Glutamatergic neuron (in vitro differentiated cells): ENCODE measurements at regions not wholly inside any gene's neighbourhood (a gene's known extent, or its start where the extent isn't known, plus 50 kb on each side); places are given as distances from the start of the nearest gene placed in this dataset.

Source experiments
- DNase-seq: peaks from one replicate; pipeline ENCODE4 v3.0.0; 2022
- H3K27ac Mint-ChIP-seq: one replicate; pipeline ENCODE4 v1.8.0; 2020; ENCODE audit warnings: mild to moderate bottlenecking, mixed read lengths, inconsistent platforms; ENCODE audit not compliant: unreplicated experiment
- H3K27me3 Mint-ChIP-seq: one replicate; pipeline ENCODE4 v1.8.0; 2020; ENCODE audit warnings: mild to moderate bottlenecking, moderate library complexity, mixed read lengths, inconsistent platforms; ENCODE audit not compliant: unreplicated experiment
- H3K36me3 Mint-ChIP-seq: one replicate; pipeline ENCODE4 v1.8.0; 2020; ENCODE audit warnings: mild to moderate bottlenecking, mixed read lengths, inconsistent platforms; ENCODE audit not compliant: unreplicated experiment
- H3K4me1 Mint-ChIP-seq: one replicate; pipeline ENCODE4 v1.8.0; 2020; ENCODE audit warnings: mild to moderate bottlenecking, low read depth, mixed read lengths, inconsistent platforms; ENCODE audit not compliant: unreplicated experiment
- H3K4me3 Mint-ChIP-seq: one replicate; pipeline ENCODE4 v1.8.0; 2020; ENCODE audit warnings: mild to moderate bottlenecking, mixed read lengths, inconsistent platforms; ENCODE audit not compliant: unreplicated experiment
- H3K9me3 Mint-ChIP-seq: one replicate; pipeline ENCODE4 v1.8.0; 2020; ENCODE audit warnings: mild to moderate bottlenecking, moderate library complexity, mixed read lengths, inconsistent platforms; ENCODE audit not compliant: unreplicated experiment
- TF ChIP-seq, protein P1 (sequence below): fragments of 200-600 bp; sonication (generic); IDR thresholded peaks from one replicate; pipeline ENCODE4 v1.5.0; 2021; ENCODE audit not compliant: partially characterized antibody, unreplicated experiment

- peaks cover 14% of the 10 kb centered on the region for H3K4me1 Mint-ChIP-seq
- peaks cover 3% of the 10 kb centered on the region for H3K27me3 Mint-ChIP-seq
- TF ChIP-seq, protein P1, sequence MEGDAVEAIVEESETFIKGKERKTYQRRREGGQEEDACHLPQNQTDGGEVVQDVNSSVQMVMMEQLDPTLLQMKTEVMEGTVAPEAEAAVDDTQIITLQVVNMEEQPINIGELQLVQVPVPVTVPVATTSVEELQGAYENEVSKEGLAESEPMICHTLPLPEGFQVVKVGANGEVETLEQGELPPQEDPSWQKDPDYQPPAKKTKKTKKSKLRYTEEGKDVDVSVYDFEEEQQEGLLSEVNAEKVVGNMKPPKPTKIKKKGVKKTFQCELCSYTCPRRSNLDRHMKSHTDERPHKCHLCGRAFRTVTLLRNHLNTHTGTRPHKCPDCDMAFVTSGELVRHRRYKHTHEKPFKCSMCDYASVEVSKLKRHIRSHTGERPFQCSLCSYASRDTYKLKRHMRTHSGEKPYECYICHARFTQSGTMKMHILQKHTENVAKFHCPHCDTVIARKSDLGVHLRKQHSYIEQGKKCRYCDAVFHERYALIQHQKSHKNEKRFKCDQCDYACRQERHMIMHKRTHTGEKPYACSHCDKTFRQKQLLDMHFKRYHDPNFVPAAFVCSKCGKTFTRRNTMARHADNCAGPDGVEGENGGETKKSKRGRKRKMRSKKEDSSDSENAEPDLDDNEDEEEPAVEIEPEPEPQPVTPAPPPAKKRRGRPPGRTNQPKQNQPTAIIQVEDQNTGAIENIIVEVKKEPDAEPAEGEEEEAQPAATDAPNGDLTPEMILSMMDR = no peak
Measured at GRCh38 chr14:100381395-100382105, 58.4 kb downstream of the SLC25A47 start.

GRCh38 chr14:100382106-100382455 is 58.9 kb downstream of the SLC25A47 start:
- H3K9me3 Mint-ChIP-seq = peaks cover 1% of the 10 kb centered on the region
- TF ChIP-seq, protein P1 = no peak
- H3K4me3 Mint-ChIP-seq = no peak overlapping the region
- no peak for DNase-seq
- H3K36me3 Mint-ChIP-seq = no peaks in the 10 kb centered on the region
- no peak overlapping the region for H3K27ac Mint-ChIP-seq
- H3K27me3 Mint-ChIP-seq = peaks cover 3% of the 10 kb centered on the region
- peaks cover 12% of the 10 kb centered on the region for H3K4me1 Mint-ChIP-seq

More at GRCh38 chr14:100381395-100382105, 58.4 kb downstream of the SLC25A47 start:
- no peaks in the 10 kb centered on the region for H3K36me3 Mint-ChIP-seq
- no peak overlapping the region for H3K27ac Mint-ChIP-seq
- DNase-seq = no peak
- H3K4me3 Mint-ChIP-seq = no peak overlapping the region
- peaks cover 1% of the 10 kb centered on the region for H3K9me3 Mint-ChIP-seq

DNA sequence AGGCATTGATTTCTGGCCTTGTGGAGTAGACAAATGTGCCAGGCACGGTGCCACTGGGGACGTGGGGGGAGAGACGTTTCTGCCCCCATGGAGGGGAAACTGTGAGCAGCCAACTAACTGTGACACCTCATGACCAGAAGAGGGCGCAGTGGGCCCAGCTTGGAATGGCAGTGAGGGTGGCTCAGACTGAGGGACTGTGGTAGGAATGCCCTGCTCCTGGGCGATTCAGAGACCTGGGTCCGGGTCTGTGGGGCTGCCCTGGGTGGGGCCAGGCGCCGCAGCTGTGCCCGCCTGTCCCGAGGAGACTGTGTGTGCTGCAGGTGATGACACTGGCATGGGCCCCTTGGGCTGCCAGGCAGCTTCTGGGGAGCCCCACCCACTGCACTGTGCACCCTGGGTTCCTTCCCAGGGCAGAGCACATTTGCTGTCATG is 60.6 kb downstream of the SLC25A47 start:
- no peak overlapping the region for H3K27ac Mint-ChIP-seq
- no peaks in the 10 kb centered on the region for H3K36me3 Mint-ChIP-seq
- H3K27me3 Mint-ChIP-seq = peaks cover 7% of the 10 kb centered on the region
- peaks cover 20% of the 10 kb centered on the region for H3K4me1 Mint-ChIP-seq
- TF ChIP-seq, protein P1 = peak; percentile 91
- DNase-seq = peak; percentile 84
- H3K4me3 Mint-ChIP-seq = no peak overlapping the region
- H3K9me3 Mint-ChIP-seq = peaks cover 1% of the 10 kb centered on the region

DNA sequence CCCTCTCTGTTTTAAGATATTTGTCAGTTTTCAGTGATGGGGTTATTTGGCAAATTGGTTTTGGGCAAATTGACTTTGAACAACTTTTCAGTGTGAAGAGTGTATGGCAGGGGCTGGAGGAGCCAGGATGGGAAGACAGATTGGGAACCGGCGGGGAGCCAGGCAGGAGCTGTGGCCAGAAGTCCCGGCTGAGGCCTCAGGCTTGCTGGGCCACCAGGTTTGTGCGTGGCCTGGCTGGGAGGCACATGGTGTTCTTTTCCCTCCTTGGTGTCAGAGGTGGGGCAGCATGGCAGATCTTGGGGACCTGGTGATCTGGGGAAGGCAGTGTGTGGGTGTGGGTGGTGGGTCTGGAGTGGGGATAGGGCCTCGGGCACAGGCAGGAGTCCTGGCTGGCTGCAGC is 61.1 kb downstream of the SLC25A47 start:
- peaks cover 7% of the 10 kb centered on the region for H3K27me3 Mint-ChIP-seq
- peak overlapping the region; percentile 45 for H3K4me3 Mint-ChIP-seq
- H3K9me3 Mint-ChIP-seq = peaks cover 1% of the 10 kb centered on the region
- H3K4me1 Mint-ChIP-seq = peaks cover 20% of the 10 kb centered on the region
- no peak for DNase-seq
- TF ChIP-seq, protein P1 = no peak
- H3K27ac Mint-ChIP-seq = no peak overlapping the region
- H3K36me3 Mint-ChIP-seq = no peaks in the 10 kb centered on the region

DNA sequence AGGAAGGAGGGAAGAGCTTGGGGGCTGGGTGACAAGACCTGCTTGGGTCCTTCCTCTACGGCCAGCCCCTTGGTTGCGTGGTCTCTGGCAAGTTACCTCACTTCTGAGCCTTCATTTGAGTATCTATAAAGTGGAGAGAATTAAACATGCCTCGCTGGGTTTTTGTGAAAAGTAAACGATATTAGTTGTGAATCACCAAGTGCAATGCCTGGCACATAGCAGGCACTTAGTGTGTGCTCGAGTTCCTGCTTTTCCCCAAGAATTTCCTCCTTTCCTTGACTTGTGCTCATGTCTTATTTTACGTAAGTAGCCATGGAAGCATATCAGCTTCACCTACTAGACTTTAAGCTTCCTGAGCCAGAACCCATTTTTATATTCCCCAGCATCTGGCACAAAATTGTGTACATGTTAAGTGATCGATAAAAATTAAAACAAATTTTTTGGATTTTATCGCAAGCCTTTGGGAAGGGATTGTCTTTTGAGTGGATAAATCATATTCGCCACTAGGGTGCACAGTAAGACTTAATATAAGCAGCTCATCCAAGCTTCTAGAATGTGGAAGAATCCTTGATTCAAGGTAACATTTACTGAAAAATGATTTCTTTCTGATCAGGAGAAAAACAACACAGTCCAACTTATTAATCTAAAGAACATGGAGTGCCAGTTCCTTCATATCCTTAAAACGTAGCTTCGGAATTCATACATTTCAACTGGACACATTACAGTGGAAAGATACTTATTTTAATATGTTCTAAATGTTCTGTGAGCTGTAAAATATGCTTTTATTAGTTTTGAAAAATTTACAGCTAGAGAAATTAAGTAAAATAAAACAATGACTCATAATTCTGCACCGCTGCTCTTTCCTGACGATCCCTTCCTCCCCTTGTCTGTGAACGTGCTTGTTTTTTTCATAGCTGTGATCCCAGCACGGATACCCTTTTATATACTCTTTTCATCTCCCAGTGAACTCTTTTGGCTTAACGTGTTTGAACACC is 62.0 kb downstream of the SLC25A47 start:
- TF ChIP-seq, protein P1 = peak; percentile 69
- H3K36me3 Mint-ChIP-seq = no peaks in the 10 kb centered on the region
- peaks cover 22% of the 10 kb centered on the region for H3K4me1 Mint-ChIP-seq
- H3K27me3 Mint-ChIP-seq = peaks cover 7% of the 10 kb centered on the region
- H3K27ac Mint-ChIP-seq = no peak overlapping the region
- no peak for DNase-seq
- no peak overlapping the region for H3K4me3 Mint-ChIP-seq
- peaks cover 1% of the 10 kb centered on the region for H3K9me3 Mint-ChIP-seq
